ENCODE measurements at regions not wholly inside any gene's neighbourhood (a gene's known extent, or its start where the extent isn't known, plus 50 kb on each side); places are given as distances from the start of the nearest gene placed in this dataset.

GRCh38 chr6:90753820-90754643, 167.2 kb upstream of the MAP3K7 start:
- no peak for DNase-seq (ENCODE audit: low spot score)
- in situ Hi-C loops (cut with MboI; ENCODE audit: low sequenced_read_pairs, unreplicated experiment): no loop called here
- TF ChIP-seq CTCF (IDR thresholded peaks at IDR 0.05; ENCODE audit: borderline replicate concordance, control extremely low read depth, extremely low read depth, insufficient read depth, missing control alignments): no peak

- no peak for TF ChIP-seq CTCF (IDR thresholded peaks at IDR 0.05; ENCODE audit: borderline replicate concordance, control extremely low read depth, extremely low read depth, insufficient read depth, missing control alignments)
- in situ Hi-C loops (cut with MboI; ENCODE audit: low sequenced_read_pairs, unreplicated experiment): no loop called here
- no peak for DNase-seq (ENCODE audit: low spot score)
Measured at GRCh38 chr6:90739802-90740201, 152.9 kb upstream of the MAP3K7 start.

GRCh38 chr6:90739339-90739738, 152.5 kb upstream of the MAP3K7 start:
- no peak for DNase-seq (ENCODE audit: low spot score)
- no peak for TF ChIP-seq CTCF (IDR thresholded peaks at IDR 0.05; ENCODE audit: borderline replicate concordance, control extremely low read depth, extremely low read depth, insufficient read depth, missing control alignments)
- in situ Hi-C loops (cut with MboI; ENCODE audit: low sequenced_read_pairs, unreplicated experiment): no loop called here

GRCh38 chr6:90730151-90730673, 143.3 kb upstream of the MAP3K7 start:
- in situ Hi-C loops (cut with MboI; ENCODE audit: low sequenced_read_pairs, unreplicated experiment): no loop called here
- no peak for DNase-seq (ENCODE audit: low spot score)
- no peak for TF ChIP-seq CTCF (IDR thresholded peaks at IDR 0.05; ENCODE audit: borderline replicate concordance, control extremely low read depth, extremely low read depth, insufficient read depth, missing control alignments)

GRCh38 chr6:90729057-90729456, 142.2 kb upstream of the MAP3K7 start:
- in situ Hi-C loops (cut with MboI; ENCODE audit: low sequenced_read_pairs, unreplicated experiment): no loop called here
- no peak for DNase-seq (ENCODE audit: low spot score)
- no peak for TF ChIP-seq CTCF (IDR thresholded peaks at IDR 0.05; ENCODE audit: borderline replicate concordance, control extremely low read depth, extremely low read depth, insufficient read depth, missing control alignments)

GRCh38 chr6:90722648-90723047, 135.8 kb upstream of the MAP3K7 start:
- DNase-seq (ENCODE audit: low spot score): no peak
- in situ Hi-C loops (cut with MboI; ENCODE audit: low sequenced_read_pairs, unreplicated experiment): no loop called here
- no peak for TF ChIP-seq CTCF (IDR thresholded peaks at IDR 0.05; ENCODE audit: borderline replicate concordance, control extremely low read depth, extremely low read depth, insufficient read depth, missing control alignments)

Measured in GM13976 (cell line).